ENCODE measurements at regions not wholly inside any gene's neighbourhood (a gene's known extent, or its start where the extent isn't known, plus 50 kb on each side); places are given as distances from the start of the nearest gene placed in this dataset.

GRCh38 chr10:31098046-31098445, 66.4 kb upstream of the ZNF438 start:
- no peak for TF ChIP-seq ZFX (IDR thresholded peaks at IDR 0.05; ENCODE audit: borderline replicate concordance)
- TF ChIP-seq CTCF (IDR thresholded peaks at IDR 0.05): no peak
- H3K27ac ChIP-seq: no peak overlapping the region

DNA sequence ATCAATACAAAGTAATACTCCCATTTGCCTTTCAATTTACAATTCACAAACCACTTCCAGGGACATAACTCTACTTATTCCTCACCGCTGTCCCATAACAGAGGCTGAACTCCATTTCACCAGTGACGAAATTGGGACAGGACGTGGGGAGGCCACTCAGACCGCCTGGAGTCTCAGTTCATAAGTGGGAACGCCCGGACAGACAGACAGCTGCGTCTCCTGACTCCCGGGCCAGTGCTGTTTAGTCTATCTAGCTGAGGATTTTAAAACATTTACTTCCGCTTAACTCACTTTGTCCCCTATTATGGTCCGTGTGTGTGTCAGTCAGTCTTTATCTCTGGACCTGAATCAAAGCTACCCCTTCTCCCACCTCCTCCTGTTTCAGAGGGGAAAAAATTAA, 67.4 kb upstream of the ZNF438 start:
- TF ChIP-seq CTCF (IDR thresholded peaks at IDR 0.05) (no peak), ZFX (IDR thresholded peaks at IDR 0.05; ENCODE audit: borderline replicate concordance) (no peak)
- H3K27ac ChIP-seq: no peak overlapping the region

GRCh38 chr10:31099664-31100063, 68.0 kb upstream of the ZNF438 start:
- H3K27ac ChIP-seq: no peak overlapping the region
- no peak for TF ChIP-seq ZFX (IDR thresholded peaks at IDR 0.05; ENCODE audit: borderline replicate concordance)
- no peak for TF ChIP-seq CTCF (IDR thresholded peaks at IDR 0.05)

- TF ChIP-seq CTCF (IDR thresholded peaks at IDR 0.05) (no peak), ZFX (IDR thresholded peaks at IDR 0.05; ENCODE audit: borderline replicate concordance) (no peak)
- H3K27ac ChIP-seq: no peak overlapping the region
Measured at GRCh38 chr10:31100115-31100601, 68.5 kb upstream of the ZNF438 start.

DNA sequence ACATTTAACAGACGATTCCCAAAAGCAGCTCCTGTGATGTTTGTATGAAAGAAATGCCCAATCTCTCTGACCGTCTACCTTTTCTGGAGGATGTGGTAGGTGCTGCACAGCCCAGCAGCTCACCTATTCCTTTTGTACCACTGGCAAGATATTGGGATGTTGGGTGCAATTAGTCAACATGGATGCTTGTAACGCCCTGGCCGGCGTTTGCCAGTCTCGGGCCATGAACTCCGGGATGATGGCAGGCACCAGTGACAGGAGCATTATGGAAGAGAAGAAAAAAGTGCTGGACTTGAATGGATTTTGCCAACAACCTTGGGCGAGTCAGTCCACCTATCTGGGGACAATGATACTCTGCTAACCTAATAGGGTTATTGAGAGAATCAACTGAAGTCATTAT, 69.0 kb upstream of the ZNF438 start:
- H3K27ac ChIP-seq: no peak overlapping the region
- TF ChIP-seq ZFX (IDR thresholded peaks at IDR 0.05; ENCODE audit: borderline replicate concordance) (no peak), CTCF (IDR thresholded peaks at IDR 0.05) (no peak)

DNA sequence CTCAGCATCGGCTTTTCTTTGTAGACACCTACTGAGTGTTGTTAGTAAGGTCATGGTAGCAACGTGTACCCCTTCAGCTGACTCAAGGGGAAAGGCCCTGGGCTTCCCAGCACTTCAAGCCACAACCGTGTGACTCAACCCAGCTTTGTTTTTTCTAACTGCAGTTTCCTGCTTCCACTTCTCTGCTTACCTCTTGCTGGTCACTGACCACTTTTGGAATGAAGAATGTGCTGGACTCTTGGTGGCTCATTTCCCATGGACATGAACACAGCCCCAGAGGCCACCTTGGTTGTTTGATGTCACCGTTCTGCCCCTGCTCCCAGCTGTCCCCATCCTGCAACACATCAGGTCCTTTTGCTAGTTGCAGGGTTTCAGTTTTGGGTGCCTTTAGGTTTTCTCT, 69.5 kb upstream of the ZNF438 start:
- no peak for TF ChIP-seq CTCF (IDR thresholded peaks at IDR 0.05)
- no peak for TF ChIP-seq ZFX (IDR thresholded peaks at IDR 0.05; ENCODE audit: borderline replicate concordance)
- no peak overlapping the region for H3K27ac ChIP-seq

- no peak overlapping the region for H3K27ac ChIP-seq
- no peak for TF ChIP-seq CTCF (IDR thresholded peaks at IDR 0.05)
- TF ChIP-seq ZFX (IDR thresholded peaks at IDR 0.05; ENCODE audit: borderline replicate concordance): no peak
Measured at GRCh38 chr10:31102421-31102820, 70.8 kb upstream of the ZNF438 start.

Measured in 22Rv1 (cell line).